ENCODE measurements at regions not wholly inside any gene's neighbourhood (a gene's known extent, or its start where the extent isn't known, plus 50 kb on each side); places are given as distances from the start of the nearest gene placed in this dataset.
A peak's percentile ranks its signal among the peaks of the same experiment; 100 is the strongest.

DNA sequence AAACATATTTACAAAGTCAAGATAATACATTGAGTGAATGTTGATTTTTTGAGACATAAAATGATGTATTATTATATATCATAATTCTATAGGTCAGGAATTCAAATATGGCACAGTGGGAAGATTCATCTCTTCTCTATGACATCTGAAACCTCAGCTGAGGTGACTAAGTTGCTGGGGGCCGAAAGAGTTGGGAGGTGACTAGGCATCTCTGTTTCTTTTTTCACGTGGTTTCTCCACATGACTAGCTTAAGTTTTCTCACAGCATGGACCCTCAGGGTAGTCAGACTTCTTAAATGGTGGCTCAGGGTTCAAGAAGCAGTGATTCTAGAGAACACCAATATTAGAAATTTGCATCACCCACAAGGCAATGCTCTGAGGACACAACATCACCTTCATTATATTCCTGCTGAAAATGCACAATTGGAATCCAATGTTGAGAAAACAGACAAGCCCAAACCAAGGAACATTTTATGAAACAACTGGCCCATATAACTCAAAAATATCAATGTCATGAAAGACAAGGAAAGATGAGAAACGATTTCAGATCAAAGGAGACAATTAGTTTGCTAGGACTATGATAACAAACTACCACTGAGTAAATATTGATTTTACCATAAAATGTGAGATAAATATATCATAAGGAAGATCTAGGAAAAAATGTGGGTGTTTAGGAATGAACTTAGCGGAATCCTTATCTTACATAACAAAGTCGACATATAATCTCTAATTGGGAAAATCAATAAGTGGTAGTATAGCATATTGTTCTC, 273.3 kb upstream of the IRAK1BP1 start:
- in situ Hi-C loops (cut with MboI), result no loop called here
- Histone ChIP-seq H3K36me3 (ENCODE audit: low read depth) (no peaks in the 10 kb centered on the region), H3K4me1 (ENCODE audit: insufficient read depth) (peaks cover 24% of the 10 kb centered on the region), H3K79me2 (ENCODE audit: insufficient read depth) (no peaks in the 10 kb centered on the region), H3K9me2 (ENCODE audit: insufficient read depth) (no peaks in the 10 kb centered on the region; the same call in 1 of the 2 replicates), H3F3A (ENCODE audit: insufficient read depth) (peaks cover 13% of the 10 kb centered on the region), H3K9ac (no peak overlapping the region), H3K27ac (no peak overlapping the region), H2AFZ (0 out of 2 replicates have a peak overlapping the region, but pooled peaks have one; percentile 30), H3K27me3 (replicated peaks; ENCODE audit: insufficient read depth) (no peaks in the 10 kb centered on the region), H3K9me3 (ENCODE audit: low read depth) (no peaks in the 10 kb centered on the region), H4K20me1 (ENCODE audit: insufficient read depth) (no peaks in the 10 kb centered on the region), H3K4me3 (no peak overlapping the region), H3K4me2 (ENCODE audit: unreplicated experiment) (no peak overlapping the region)
- peak; percentile 32 for DNase-seq
- TF ChIP-seq EZH2 (IDR thresholded peaks at IDR 0.05; ENCODE audit: insufficient read depth, poor library complexity, severe bottlenecking) (no peak), EZH2phosphoT487 (IDR thresholded peaks at IDR 0.05; ENCODE audit: insufficient read depth, low read depth) (no peak)
- WGBS, 2 experiments (ENCODE audit: low coverage in 1 of 2, low lambda C conversion rate in 2 of 2, missing lambda C conversion rate in 2 of 2), result 59 to 61% methylated on average over 5 of the region's 5 CpGs

- peaks cover 19% of the 10 kb centered on the region for H3F3A ChIP-seq (ENCODE audit: insufficient read depth)
- no peaks in the 10 kb centered on the region for H3K27me3 ChIP-seq (replicated peaks; ENCODE audit: insufficient read depth)
- H3K4me3 ChIP-seq, result no peak overlapping the region
- no peaks in the 10 kb centered on the region for H3K79me2 ChIP-seq (ENCODE audit: insufficient read depth)
- in situ Hi-C loops (cut with MboI), result no loop called here
- peaks cover 25% of the 10 kb centered on the region for H3K4me1 ChIP-seq (ENCODE audit: insufficient read depth)
- WGBS, 2 experiments (ENCODE audit: low coverage in 1 of 2, low lambda C conversion rate in 2 of 2, missing lambda C conversion rate in 2 of 2), result 97 to 98% methylated on average over 2 of the region's 2 CpGs
- no peaks in the 10 kb centered on the region for H3K9me3 ChIP-seq (ENCODE audit: low read depth)
- DNase-seq, result no peak
- no peaks in the 10 kb centered on the region for H4K20me1 ChIP-seq (ENCODE audit: insufficient read depth)
- no peak overlapping the region for H3K9ac ChIP-seq
- no peak overlapping the region for H3K27ac ChIP-seq
- H3K36me3 ChIP-seq (ENCODE audit: low read depth), result no peaks in the 10 kb centered on the region
- H3K9me2 ChIP-seq (ENCODE audit: insufficient read depth), result no peaks in the 10 kb centered on the region; the same call in 1 of the 2 replicates
- no peak overlapping the region for H2AFZ ChIP-seq
- no peak overlapping the region for H3K4me2 ChIP-seq (ENCODE audit: unreplicated experiment)
- TF ChIP-seq EZH2 (IDR thresholded peaks at IDR 0.05; ENCODE audit: insufficient read depth, poor library complexity, severe bottlenecking), result no peak
- no peak for TF ChIP-seq EZH2phosphoT487 (IDR thresholded peaks at IDR 0.05; ENCODE audit: insufficient read depth, low read depth)
These were observed 272.7 kb upstream of the IRAK1BP1 start for GRCh38 chr6:78594668-78595066.

GRCh38 chr6:78597966-78598365, 269.4 kb upstream of the IRAK1BP1 start:
- H4K20me1 ChIP-seq (ENCODE audit: insufficient read depth), result no peaks in the 10 kb centered on the region
- DNase-seq, result no peak
- no peaks in the 10 kb centered on the region; the same call in 1 of the 2 replicates for H3K9me2 ChIP-seq (ENCODE audit: insufficient read depth)
- no peaks in the 10 kb centered on the region for H3K27me3 ChIP-seq (replicated peaks; ENCODE audit: insufficient read depth)
- H3K4me2 ChIP-seq (ENCODE audit: unreplicated experiment), result no peak overlapping the region
- H3K4me1 ChIP-seq (ENCODE audit: insufficient read depth), result peaks cover 32% of the 10 kb centered on the region
- no peaks in the 10 kb centered on the region for H3K36me3 ChIP-seq (ENCODE audit: low read depth)
- H2AFZ ChIP-seq, result peak overlapping the region; percentile 27; the same call in 1 of the 2 replicates
- no peak overlapping the region for H3K4me3 ChIP-seq
- no peaks in the 10 kb centered on the region for H3K9me3 ChIP-seq (ENCODE audit: low read depth)
- no peaks in the 10 kb centered on the region for H3K79me2 ChIP-seq (ENCODE audit: insufficient read depth)
- no peak for TF ChIP-seq EZH2phosphoT487 (IDR thresholded peaks at IDR 0.05; ENCODE audit: insufficient read depth, low read depth)
- peak overlapping the region; percentile 41; the same call in 1 of the 2 replicates for H3K27ac ChIP-seq
- peaks cover 26% of the 10 kb centered on the region for H3F3A ChIP-seq (ENCODE audit: insufficient read depth)
- 98% methylated on average over 5 of the region's 5 CpGs for WGBS, 2 experiments (ENCODE audit: low coverage in 1 of 2, low lambda C conversion rate in 2 of 2, missing lambda C conversion rate in 2 of 2)
- in situ Hi-C loops (cut with MboI), result no loop called here
- no peak overlapping the region for H3K9ac ChIP-seq

GRCh38 chr6:78598966-78599365, 268.4 kb upstream of the IRAK1BP1 start:
- Histone ChIP-seq H3K4me2 (ENCODE audit: unreplicated experiment) (peak overlapping the region; percentile 17), H3K9me2 (ENCODE audit: insufficient read depth) (no peaks in the 10 kb centered on the region), H3K9ac (no peak overlapping the region), H3K79me2 (ENCODE audit: insufficient read depth) (no peaks in the 10 kb centered on the region), H3K4me3 (no peak overlapping the region), H2AFZ (no peak overlapping the region), H3K27me3 (replicated peaks; ENCODE audit: insufficient read depth) (no peaks in the 10 kb centered on the region), H4K20me1 (ENCODE audit: insufficient read depth) (no peaks in the 10 kb centered on the region), H3F3A (ENCODE audit: insufficient read depth) (peaks cover 26% of the 10 kb centered on the region), H3K4me1 (ENCODE audit: insufficient read depth) (peaks cover 32% of the 10 kb centered on the region), H3K27ac (peak overlapping the region; percentile 41), H3K36me3 (ENCODE audit: low read depth) (no peaks in the 10 kb centered on the region), H3K9me3 (ENCODE audit: low read depth) (no peaks in the 10 kb centered on the region)
- TF ChIP-seq EZH2phosphoT487 (IDR thresholded peaks at IDR 0.05; ENCODE audit: insufficient read depth, low read depth) (no peak), EZH2 (IDR thresholded peaks at IDR 0.05; ENCODE audit: insufficient read depth, poor library complexity, severe bottlenecking) (no peak)
- peak; percentile 86 for DNase-seq
- WGBS, 2 experiments (ENCODE audit: low coverage in 1 of 2, low lambda C conversion rate in 2 of 2, missing lambda C conversion rate in 2 of 2), result 0 to 4% methylated on average over 1 of the region's 1 CpG
- in situ Hi-C loops (cut with MboI), result no loop called here
